Glomerular visceral epithelial cell (primary cell): ENCODE measurements at regions not wholly inside any gene's neighbourhood (a gene's known extent, or its start where the extent isn't known, plus 50 kb on each side); places are given as distances from the start of the nearest gene placed in this dataset.
A peak's percentile ranks its signal among the peaks of the same experiment; 100 is the strongest.
"Not testable (repeated sequence)": the region's sequence is repeated elsewhere in the genome, so short reads cannot be mapped to it uniquely, and the experiment has no call there.

Source experiments
- DNase-seq: peaks from one replicate; pipeline ENCODE4 v3.0.0-alpha.2; 2016; ENCODE audit errors: extremely low spot score

- DNase-seq, result not testable (repeated sequence)
Measured at GRCh38 chr10:61818251-61818650, 83.2 kb upstream of the ARID5B start.

GRCh38 chr10:61819208-61819607, 82.3 kb upstream of the ARID5B start:
- DNase-seq, result no peak

GRCh38 chr10:61821153-61821552, 80.3 kb upstream of the ARID5B start:
- peak; percentile 64 for DNase-seq

GRCh38 chr10:61821693-61822092, 79.8 kb upstream of the ARID5B start:
- no peak for DNase-seq

- no peak for DNase-seq
Measured at GRCh38 chr10:61822096-61822495, 79.4 kb upstream of the ARID5B start.

- no peak for DNase-seq
Measured at GRCh38 chr10:61822781-61823230, 78.7 kb upstream of the ARID5B start.

- DNase-seq, result no peak
Measured at GRCh38 chr10:61825001-61825400, 76.5 kb upstream of the ARID5B start.

- DNase-seq, result no peak
Measured at GRCh38 chr10:61825628-61826027, 75.9 kb upstream of the ARID5B start.

GRCh38 chr10:61828034-61828433, 73.5 kb upstream of the ARID5B start:
- DNase-seq, result no peak

GRCh38 chr10:61828788-61829187, 72.7 kb upstream of the ARID5B start:
- DNase-seq, result no peak

GRCh38 chr10:61830072-61830845, 71.2 kb upstream of the ARID5B start:
- DNase-seq, result no peak

GRCh38 chr10:61830846-61831273, 70.6 kb upstream of the ARID5B start:
- DNase-seq, result no peak

- no peak for DNase-seq
Measured at GRCh38 chr10:61832866-61833481, 68.5 kb upstream of the ARID5B start.

GRCh38 chr10:61834519-61834918, 67.0 kb upstream of the ARID5B start:
- no peak for DNase-seq

- peak; percentile 61 for DNase-seq
Measured at GRCh38 chr10:61835069-61835945, 66.2 kb upstream of the ARID5B start.

GRCh38 chr10:61835946-61836887, 65.3 kb upstream of the ARID5B start:
- DNase-seq, result peak; percentile 32

GRCh38 chr10:61836888-61837754, 64.4 kb upstream of the ARID5B start:
- peak; percentile 66 for DNase-seq

GRCh38 chr10:61837755-61838171, 63.7 kb upstream of the ARID5B start:
- peak; percentile 28 for DNase-seq

GRCh38 chr10:61839916-61840315, 61.6 kb upstream of the ARID5B start:
- DNase-seq, result no peak

GRCh38 chr10:61840403-61840802, 61.1 kb upstream of the ARID5B start:
- DNase-seq, result no peak
